GM18909 (cell line): ENCODE measurements at regions not wholly inside any gene's neighbourhood (a gene's known extent, or its start where the extent isn't known, plus 50 kb on each side); places are given as distances from the start of the nearest gene placed in this dataset.
"Not testable (repeated sequence)": the region's sequence is repeated elsewhere in the genome, so short reads cannot be mapped to it uniquely, and the experiment has no call there.

ENCODE experiments used
- ATAC-seq: cut with Tn5 transposase; IDR thresholded peaks from one replicate; pipeline ENCODE4 v1.9.1; 2021; ENCODE audit warnings: mild to moderate bottlenecking; ENCODE audit not compliant: unreplicated experiment, poor library complexity

- no peak for ATAC-seq
Measured at GRCh38 chr12:95358111-95359083, 115.6 kb upstream of the METAP2 start.

GRCh38 chr12:95365912-95366311, 108.0 kb upstream of the METAP2 start:
- no peak for ATAC-seq

- no peak for ATAC-seq
Measured at GRCh38 chr12:95368931-95369330, 105.0 kb upstream of the METAP2 start.

- no peak for ATAC-seq
Measured at GRCh38 chr12:95371571-95371970, 102.4 kb upstream of the METAP2 start.

- ATAC-seq, result not testable (repeated sequence)
Measured at GRCh38 chr12:95379481-95379880, 94.5 kb upstream of the METAP2 start.

- not testable (repeated sequence) for ATAC-seq
Measured at GRCh38 chr12:95380334-95380733, 93.6 kb upstream of the METAP2 start.

GRCh38 chr12:95380997-95381786, 92.8 kb upstream of the METAP2 start:
- ATAC-seq, result no peak

- ATAC-seq, result not testable (repeated sequence)
Measured at GRCh38 chr12:95383920-95384319, 90.0 kb upstream of the METAP2 start.

- ATAC-seq, result no peak
Measured at GRCh38 chr12:95384785-95385184, 89.2 kb upstream of the METAP2 start.

- no peak for ATAC-seq
Measured at GRCh38 chr12:95385246-95386035, 88.5 kb upstream of the METAP2 start.

- no peak for ATAC-seq
Measured at GRCh38 chr12:95386051-95386450, 87.9 kb upstream of the METAP2 start.

- ATAC-seq, result not testable (repeated sequence)
Measured at GRCh38 chr12:95388260-95388659, 85.7 kb upstream of the METAP2 start.

- ATAC-seq, result no peak
Measured at GRCh38 chr12:95390192-95390591, 83.8 kb upstream of the METAP2 start.

GRCh38 chr12:95390932-95391331, 83.0 kb upstream of the METAP2 start:
- ATAC-seq, result peak; percentile 43

GRCh38 chr12:95393191-95393790, 80.7 kb upstream of the METAP2 start:
- ATAC-seq, result no peak

- no peak for ATAC-seq
Measured at GRCh38 chr12:95395696-95396095, 78.3 kb upstream of the METAP2 start.

GRCh38 chr12:95396849-95397468, 77.0 kb upstream of the METAP2 start:
- ATAC-seq, result no peak

- ATAC-seq, result no peak
Measured at GRCh38 chr12:95397571-95397970, 76.4 kb upstream of the METAP2 start.

- no peak for ATAC-seq
Measured at GRCh38 chr12:95402096-95402495, 71.9 kb upstream of the METAP2 start.

- no peak for ATAC-seq
Measured at GRCh38 chr12:95408201-95408600, 65.8 kb upstream of the METAP2 start.
